Activated CD4-positive, alpha-beta T cell treated with anti-CD3 and anti-CD28 coated beads, Interleukin-2, amount 10 ng/mL, durations not matched to agents 7 days and 5 days (primary cell): ENCODE measurements at regions not wholly inside any gene's neighbourhood (a gene's known extent, or its start where the extent isn't known, plus 50 kb on each side); places are given as distances from the start of the nearest gene placed in this dataset.

Experiments
- CTCF ChIA-PET: fragments of 350-600 bp; sonication (Branson Sonifier 250); formaldehyde crosslinking; loops from one replicate; lab custom pipeline; 2021; ENCODE audit warnings: antibody characterized with exemption; lab: Charles Lee
- POLR2A ChIA-PET: fragments of 350-600 bp; sonication (Branson Sonifier 250); formaldehyde crosslinking; loops from one replicate; lab custom pipeline; 2021; ENCODE audit warnings: antibody characterized with exemption; lab: Charles Lee
- DNase-seq: peaks from one replicate; pipeline ENCODE4 v3.0.0-alpha.2; 2020
- H3K27ac Mint-ChIP-seq: one replicate; pipeline ENCODE4 v1.8.0; 2021; ENCODE audit warnings: mild to moderate bottlenecking, moderate library complexity, mixed read lengths
- H3K27me3 Mint-ChIP-seq: one replicate; pipeline ENCODE4 v1.8.0; 2021; ENCODE audit warnings: mixed read lengths
- H3K36me3 Mint-ChIP-seq: one replicate; pipeline ENCODE4 v1.8.0; 2021; ENCODE audit warnings: low read depth, mixed read lengths
- H3K4me1 Mint-ChIP-seq: one replicate; pipeline ENCODE4 v1.8.0; 2021; ENCODE audit warnings: mixed read lengths
- H3K4me3 Mint-ChIP-seq: one replicate; pipeline ENCODE4 v1.8.0; 2021; ENCODE audit warnings: mild to moderate bottlenecking, moderate library complexity, mixed read lengths
- H3K9me3 Mint-ChIP-seq: one replicate; pipeline ENCODE4 v1.8.0; 2021; ENCODE audit warnings: mixed read lengths

GRCh38 chr1:170376801-170377385 lies 155.1 kb upstream of the GORAB start:
- peaks cover 2% of the 10 kb centered on the region for H3K27me3 Mint-ChIP-seq
- POLR2A ChIA-PET, result no interaction called here
- no peaks in the 10 kb centered on the region for H3K36me3 Mint-ChIP-seq
- DNase-seq, result no peak
- no peaks in the 10 kb centered on the region for H3K9me3 Mint-ChIP-seq
- no peak overlapping the region for H3K27ac Mint-ChIP-seq
- CTCF ChIA-PET, result no interaction called here
- no peaks in the 10 kb centered on the region for H3K4me1 Mint-ChIP-seq
- H3K4me3 Mint-ChIP-seq, result no peak overlapping the region

- POLR2A ChIA-PET, result no interaction called here
- Mint-ChIP-seq H3K36me3 (no peaks in the 10 kb centered on the region), H3K27ac (no peak overlapping the region), H3K9me3 (no peaks in the 10 kb centered on the region), H3K4me1 (no peaks in the 10 kb centered on the region), H3K27me3 (peaks cover 5% of the 10 kb centered on the region), H3K4me3 (no peak overlapping the region)
- DNase-seq, result no peak
- CTCF ChIA-PET, result no interaction called here
Measured at GRCh38 chr1:170377440-170377839, 154.5 kb upstream of the GORAB start.

GRCh38 chr1:170377896-170378634 lies 153.9 kb upstream of the GORAB start:
- DNase-seq, result no peak
- ChIA-PET CTCF (no interaction called here), POLR2A (no interaction called here)
- no peaks in the 10 kb centered on the region for H3K36me3 Mint-ChIP-seq
- peaks cover 5% of the 10 kb centered on the region for H3K27me3 Mint-ChIP-seq
- H3K4me3 Mint-ChIP-seq, result no peak overlapping the region
- no peaks in the 10 kb centered on the region for H3K4me1 Mint-ChIP-seq
- H3K9me3 Mint-ChIP-seq, result no peaks in the 10 kb centered on the region
- no peak overlapping the region for H3K27ac Mint-ChIP-seq

- H3K36me3 Mint-ChIP-seq, result no peaks in the 10 kb centered on the region
- no peak overlapping the region for H3K27ac Mint-ChIP-seq
- POLR2A ChIA-PET, result no interaction called here
- no peak for DNase-seq
- H3K9me3 Mint-ChIP-seq, result no peaks in the 10 kb centered on the region
- H3K4me1 Mint-ChIP-seq, result no peaks in the 10 kb centered on the region
- H3K27me3 Mint-ChIP-seq, result peaks cover 5% of the 10 kb centered on the region
- CTCF ChIA-PET, result no interaction called here
- no peak overlapping the region for H3K4me3 Mint-ChIP-seq
Measured at GRCh38 chr1:170385750-170386149, 146.2 kb upstream of the GORAB start.

GRCh38 chr1:170388489-170388888 lies 143.5 kb upstream of the GORAB start:
- no peak overlapping the region for H3K27ac Mint-ChIP-seq
- ChIA-PET CTCF (no interaction called here), POLR2A (no interaction called here)
- no peaks in the 10 kb centered on the region for H3K36me3 Mint-ChIP-seq
- no peaks in the 10 kb centered on the region for H3K4me1 Mint-ChIP-seq
- no peak for DNase-seq
- H3K27me3 Mint-ChIP-seq, result no peaks in the 10 kb centered on the region
- no peaks in the 10 kb centered on the region for H3K9me3 Mint-ChIP-seq
- no peak overlapping the region for H3K4me3 Mint-ChIP-seq

GRCh38 chr1:170395149-170395548 lies 136.8 kb upstream of the GORAB start:
- POLR2A ChIA-PET, result no interaction called here

GRCh38 chr1:170397061-170397460 lies 134.9 kb upstream of the GORAB start:
- no peaks in the 10 kb centered on the region for H3K4me1 Mint-ChIP-seq
- H3K27ac Mint-ChIP-seq, result no peak overlapping the region
- H3K27me3 Mint-ChIP-seq, result no peaks in the 10 kb centered on the region
- POLR2A ChIA-PET, result no interaction called here
- DNase-seq, result no peak
- H3K4me3 Mint-ChIP-seq, result no peak overlapping the region
- CTCF ChIA-PET, result no interaction called here
- H3K9me3 Mint-ChIP-seq, result no peaks in the 10 kb centered on the region
- H3K36me3 Mint-ChIP-seq, result no peaks in the 10 kb centered on the region

More at GRCh38 chr1:170395149-170395548, 136.8 kb upstream of the GORAB start:
- CTCF ChIA-PET, result no interaction called here
- no peaks in the 10 kb centered on the region for H3K9me3 Mint-ChIP-seq
- no peak overlapping the region for H3K4me3 Mint-ChIP-seq
- DNase-seq, result no peak
- no peaks in the 10 kb centered on the region for H3K4me1 Mint-ChIP-seq
- H3K27me3 Mint-ChIP-seq, result no peaks in the 10 kb centered on the region
- no peaks in the 10 kb centered on the region for H3K36me3 Mint-ChIP-seq
- H3K27ac Mint-ChIP-seq, result no peak overlapping the region

GRCh38 chr1:170402476-170403311 lies 129.3 kb upstream of the GORAB start:
- Mint-ChIP-seq H3K4me3 (no peak overlapping the region), H3K27me3 (peaks cover 1% of the 10 kb centered on the region), H3K36me3 (no peaks in the 10 kb centered on the region), H3K9me3 (no peaks in the 10 kb centered on the region), H3K27ac (no peak overlapping the region), H3K4me1 (no peaks in the 10 kb centered on the region)
- ChIA-PET CTCF (no interaction called here), POLR2A (no interaction called here)
- DNase-seq, result no peak

GRCh38 chr1:170407138-170407537 lies 124.8 kb upstream of the GORAB start:
- no peaks in the 10 kb centered on the region for H3K9me3 Mint-ChIP-seq
- no peak for DNase-seq
- H3K27me3 Mint-ChIP-seq, result peaks cover 3% of the 10 kb centered on the region
- H3K27ac Mint-ChIP-seq, result no peak overlapping the region
- H3K4me1 Mint-ChIP-seq, result no peaks in the 10 kb centered on the region
- no peak overlapping the region for H3K4me3 Mint-ChIP-seq
- POLR2A ChIA-PET, result no interaction called here
- CTCF ChIA-PET, result no interaction called here
- H3K36me3 Mint-ChIP-seq, result no peaks in the 10 kb centered on the region

- no peak for DNase-seq
- H3K27ac Mint-ChIP-seq, result no peak overlapping the region
- no peaks in the 10 kb centered on the region for H3K9me3 Mint-ChIP-seq
- CTCF ChIA-PET, result no interaction called here
- H3K4me3 Mint-ChIP-seq, result no peak overlapping the region
- H3K4me1 Mint-ChIP-seq, result no peaks in the 10 kb centered on the region
- H3K36me3 Mint-ChIP-seq, result no peaks in the 10 kb centered on the region
- POLR2A ChIA-PET, result no interaction called here
- peaks cover 3% of the 10 kb centered on the region for H3K27me3 Mint-ChIP-seq
Measured at GRCh38 chr1:170407581-170407980, 124.4 kb upstream of the GORAB start.

GRCh38 chr1:170410401-170411166 lies 121.4 kb upstream of the GORAB start:
- Mint-ChIP-seq H3K27ac (no peak overlapping the region), H3K4me1 (no peaks in the 10 kb centered on the region), H3K9me3 (no peaks in the 10 kb centered on the region), H3K27me3 (peaks cover 2% of the 10 kb centered on the region), H3K4me3 (no peak overlapping the region), H3K36me3 (no peaks in the 10 kb centered on the region)
- CTCF ChIA-PET, result no interaction called here
- DNase-seq, result no peak
- POLR2A ChIA-PET, result no interaction called here

- H3K9me3 Mint-ChIP-seq, result peaks cover 3% of the 10 kb centered on the region
- DNase-seq, result no peak
- H3K36me3 Mint-ChIP-seq, result no peaks in the 10 kb centered on the region
- POLR2A ChIA-PET, result no interaction called here
- CTCF ChIA-PET, result no interaction called here
- no peak overlapping the region for H3K4me3 Mint-ChIP-seq
- H3K4me1 Mint-ChIP-seq, result no peaks in the 10 kb centered on the region
- peaks cover 2% of the 10 kb centered on the region for H3K27me3 Mint-ChIP-seq
- H3K27ac Mint-ChIP-seq, result no peak overlapping the region
Measured at GRCh38 chr1:170414989-170415709, 116.8 kb upstream of the GORAB start.
